ENCODE measurements at regions not wholly inside any gene's neighbourhood (a gene's known extent, or its start where the extent isn't known, plus 50 kb on each side); places are given as distances from the start of the nearest gene placed in this dataset.

DNA sequence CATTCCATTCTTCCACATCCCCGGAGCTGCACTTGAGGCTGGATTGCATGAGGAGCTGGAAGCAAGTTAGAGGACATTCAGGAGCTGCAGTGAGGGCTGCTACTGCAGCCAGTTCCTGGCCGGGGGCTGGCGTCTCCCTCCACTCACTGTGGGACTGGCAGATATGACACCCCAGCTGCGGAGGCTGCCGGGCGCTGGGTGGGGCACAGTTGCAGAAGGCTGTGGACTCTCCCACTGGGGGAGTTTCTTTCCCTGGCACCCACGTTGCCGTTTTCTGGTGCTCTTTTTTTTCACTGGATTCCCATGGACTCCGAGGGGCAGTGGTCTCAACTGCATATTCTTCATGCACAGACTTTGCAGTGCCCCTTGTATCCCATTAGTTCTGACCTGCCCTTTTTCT is 351.1 kb upstream of the AJAP1 start:
- no peak for DNase-seq

DNA sequence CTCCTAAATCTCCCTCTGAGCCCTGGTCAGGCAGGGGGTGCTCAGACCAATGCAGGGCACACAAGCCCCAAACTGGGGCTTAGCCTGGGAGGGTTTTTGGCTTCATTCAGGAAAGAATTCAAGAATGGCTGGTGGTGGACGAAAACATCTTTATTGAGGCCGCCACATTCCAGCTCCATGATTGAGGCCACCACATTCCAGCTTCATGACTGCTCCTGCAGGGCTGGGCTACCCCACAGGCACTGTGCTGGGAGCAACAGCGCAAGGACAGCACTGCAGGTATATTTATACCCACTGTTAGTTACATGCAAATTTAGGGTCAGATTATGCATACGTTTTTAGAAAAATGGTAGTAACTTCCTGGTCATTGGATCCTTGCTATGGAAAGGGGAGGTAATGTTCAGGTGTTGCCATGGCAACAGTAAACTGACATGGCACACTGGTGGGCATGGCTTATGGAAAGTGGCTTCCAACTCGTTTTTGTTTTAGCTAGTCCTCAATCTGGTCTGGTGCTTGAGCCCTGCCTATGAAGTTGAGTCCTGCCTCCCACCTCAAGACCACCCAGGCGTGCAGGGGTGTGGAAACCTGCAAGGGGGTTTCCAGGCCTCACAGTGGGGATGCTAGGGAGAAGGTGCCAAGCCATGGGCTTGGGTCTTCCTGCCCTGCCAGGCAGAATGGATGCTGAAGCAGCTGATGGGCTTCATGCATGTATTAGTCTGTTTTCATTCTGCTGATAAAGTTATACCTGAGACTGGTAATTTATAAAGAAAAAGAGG is 348.7 kb upstream of the AJAP1 start:
- no peak for DNase-seq

DNA sequence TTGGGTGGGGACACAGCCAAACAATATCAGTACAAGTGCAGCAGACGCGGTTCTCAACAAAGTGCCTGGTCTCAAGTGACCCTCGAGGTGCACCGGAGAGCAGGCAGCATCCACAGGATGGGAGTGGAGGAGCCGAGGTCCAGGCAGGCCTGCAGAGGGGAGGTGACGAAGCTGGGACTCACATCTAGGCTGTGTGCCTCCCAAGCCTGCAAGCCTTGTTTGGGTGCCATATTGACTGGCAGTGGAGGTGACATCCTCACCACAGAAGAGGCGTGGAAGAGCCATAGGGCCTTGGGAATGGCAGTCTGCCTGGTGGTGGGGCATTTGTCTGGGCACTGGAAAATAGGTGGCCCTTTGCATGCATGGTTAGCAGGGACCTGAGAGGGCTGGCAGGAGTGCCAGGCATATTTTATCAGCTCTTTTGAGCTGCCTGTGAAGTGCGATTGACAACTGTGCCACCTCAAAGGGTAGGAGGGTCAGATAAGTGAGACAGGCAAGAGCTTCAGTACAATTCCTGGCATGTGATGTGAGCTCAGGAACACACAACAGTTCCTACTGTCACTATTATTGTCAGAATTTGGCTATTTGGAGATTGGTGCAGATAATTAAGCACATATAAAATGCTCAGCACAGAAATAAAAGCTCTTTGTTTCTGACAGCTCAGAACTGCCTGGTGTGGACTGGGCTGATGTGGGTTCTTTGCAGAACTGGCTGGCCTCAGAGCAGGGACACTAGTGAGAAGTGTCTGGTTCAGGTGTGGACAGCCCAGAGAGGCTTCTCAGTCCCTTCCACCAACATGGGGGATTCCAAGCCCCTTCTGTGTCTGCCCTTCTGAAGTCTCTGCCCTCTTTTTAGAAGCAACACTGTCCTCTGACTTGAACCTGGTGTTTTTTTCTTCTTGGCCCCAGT is 347.6 kb upstream of the AJAP1 start:
- DNase-seq, result no peak

DNA sequence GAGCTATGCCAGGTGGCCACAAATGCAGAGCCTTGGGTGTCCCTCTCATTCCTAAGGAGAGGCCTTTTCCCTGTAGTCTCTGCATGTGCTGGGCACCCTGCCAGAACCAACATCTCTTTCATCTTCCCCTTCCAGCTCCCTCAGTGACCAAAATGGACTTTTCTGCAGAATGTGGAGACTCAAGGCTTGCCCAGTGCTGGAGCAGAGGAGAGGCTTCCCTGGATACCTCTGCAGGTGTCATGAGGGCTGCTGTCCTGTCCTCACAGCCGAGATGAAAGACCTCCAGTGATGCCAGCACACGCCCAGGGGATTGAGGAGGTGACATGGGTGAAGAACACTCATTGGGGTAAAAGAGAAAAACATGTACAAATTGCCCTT is 347.0 kb upstream of the AJAP1 start:
- no peak for DNase-seq

GRCh38 chr1:4307911-4308545 is 346.4 kb upstream of the AJAP1 start:
- no peak for DNase-seq

GRCh38 chr1:4308806-4309205 is 345.6 kb upstream of the AJAP1 start:
- no peak for DNase-seq

- no peak for DNase-seq
Observed at GRCh38 chr1:4309676-4310320, 344.6 kb upstream of the AJAP1 start.

DNA sequence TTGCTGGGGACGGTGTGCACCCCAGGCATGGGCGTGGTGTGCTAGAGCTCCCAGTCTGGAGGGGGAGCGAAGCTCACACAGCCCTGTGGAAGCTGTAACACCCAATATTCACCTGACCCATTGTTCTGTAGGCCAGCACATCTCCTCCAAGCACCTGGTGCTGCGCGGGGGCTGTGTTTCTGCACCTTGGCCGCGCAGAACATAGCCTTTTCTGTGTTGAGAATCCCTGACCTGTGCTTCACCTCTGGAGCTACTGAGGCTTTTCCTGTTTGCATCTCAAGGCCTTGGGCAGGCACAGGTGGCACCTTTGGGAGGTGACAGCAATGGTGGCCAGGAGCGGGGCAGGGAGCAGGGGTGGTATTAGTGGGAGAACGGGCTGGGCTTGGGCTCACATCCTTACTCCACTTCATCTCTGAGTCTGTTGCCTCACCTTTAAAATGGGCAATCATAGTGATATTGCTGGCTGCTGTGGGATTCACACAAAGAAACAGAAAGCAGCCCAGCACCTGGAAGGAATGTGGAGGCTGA is 343.9 kb upstream of the AJAP1 start:
- no peak for DNase-seq

GRCh38 chr1:4312024-4312423 is 342.4 kb upstream of the AJAP1 start:
- no peak for DNase-seq

DNA sequence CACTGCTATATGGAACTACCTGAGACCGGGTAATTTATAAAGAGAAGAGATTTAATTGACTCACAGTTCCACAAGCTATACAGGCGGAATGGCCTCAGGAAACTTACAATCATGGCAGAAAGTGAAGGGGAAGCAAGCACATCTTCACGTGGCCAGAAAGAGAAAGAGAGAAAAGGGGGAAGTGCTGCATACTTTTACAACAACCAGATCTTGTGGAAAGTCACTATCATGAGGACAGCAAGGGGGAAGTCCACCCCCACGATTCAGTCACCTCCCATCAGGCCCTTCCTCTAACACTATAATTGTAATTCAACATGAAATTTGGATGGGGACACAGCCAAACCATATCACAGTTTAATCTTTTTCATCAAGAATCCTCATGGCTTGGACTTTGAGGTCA is 339.2 kb upstream of the AJAP1 start:
- no peak for DNase-seq

DNA sequence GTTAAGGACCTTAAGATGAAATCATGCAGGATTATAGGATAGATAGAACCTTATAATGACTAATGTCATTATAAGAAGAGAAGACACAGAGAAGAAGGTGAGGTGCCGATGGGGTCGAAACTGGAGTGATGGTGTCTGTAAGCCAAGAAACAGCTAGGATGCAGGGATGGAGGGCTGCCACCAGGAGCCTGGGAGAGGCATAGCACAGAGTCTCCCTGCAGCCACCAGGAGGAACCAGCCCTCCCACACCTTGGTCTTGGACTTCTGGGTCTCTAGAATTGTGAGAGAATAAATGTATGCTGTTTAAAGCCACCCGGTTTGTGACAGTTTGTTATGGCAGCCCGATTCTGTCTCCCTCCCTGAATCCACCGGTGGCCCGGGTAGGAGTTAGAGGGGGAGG is 337.2 kb upstream of the AJAP1 start:
- no peak for DNase-seq

- no peak for DNase-seq
Observed at GRCh38 chr1:4318720-4319119, 335.7 kb upstream of the AJAP1 start.

DNA sequence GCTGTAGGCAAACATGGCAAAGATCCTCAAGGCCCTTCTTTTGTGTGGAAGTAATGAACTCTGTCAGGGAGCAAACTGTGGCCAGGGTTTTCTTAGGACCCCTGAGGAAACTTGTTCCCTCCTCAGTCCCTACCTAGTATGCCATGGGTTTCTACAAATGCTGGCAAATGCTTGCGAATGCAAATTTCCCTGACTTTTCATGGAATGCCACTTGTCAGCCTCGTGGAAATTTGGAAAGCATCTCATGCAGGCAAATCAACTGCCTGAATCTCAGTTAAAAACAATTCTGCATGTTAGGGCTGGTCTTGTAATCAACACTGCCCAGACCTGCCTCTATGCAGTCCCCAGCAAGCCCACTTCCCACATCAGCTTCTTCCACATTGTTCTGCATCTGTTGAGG is 334.9 kb upstream of the AJAP1 start:
- no peak for DNase-seq

- no peak for DNase-seq
Observed at GRCh38 chr1:4322881-4323280, 331.5 kb upstream of the AJAP1 start.

GRCh38 chr1:4323309-4323708 is 331.1 kb upstream of the AJAP1 start:
- no peak for DNase-seq

- DNase-seq, result no peak
Observed at GRCh38 chr1:4324525-4324924, 329.9 kb upstream of the AJAP1 start.

DNA sequence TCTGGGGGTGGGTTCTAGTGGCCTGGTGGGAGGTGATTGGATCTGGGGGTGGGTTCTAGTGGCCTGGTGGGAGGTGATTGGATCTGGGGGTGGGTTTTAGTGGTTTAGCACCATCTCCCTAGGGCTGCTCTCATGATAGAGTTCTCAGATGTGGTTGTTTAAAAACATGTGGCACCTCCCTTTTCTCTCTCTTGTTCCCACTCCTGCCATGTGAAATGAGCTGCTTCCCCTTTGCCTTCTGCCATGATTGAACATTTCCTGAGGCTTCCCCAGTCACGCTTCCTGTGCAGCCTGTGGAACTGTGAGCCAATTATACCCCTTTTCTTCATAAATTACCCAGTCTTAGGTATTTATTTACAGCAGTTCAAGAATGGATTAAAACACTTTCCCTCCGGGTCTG is 327.3 kb upstream of the AJAP1 start:
- DNase-seq, result no peak

GRCh38 chr1:4328402-4329071 is 325.9 kb upstream of the AJAP1 start:
- no peak for DNase-seq

GRCh38 chr1:4330805-4331766 is 323.3 kb upstream of the AJAP1 start:
- DNase-seq, result no peak

DNA sequence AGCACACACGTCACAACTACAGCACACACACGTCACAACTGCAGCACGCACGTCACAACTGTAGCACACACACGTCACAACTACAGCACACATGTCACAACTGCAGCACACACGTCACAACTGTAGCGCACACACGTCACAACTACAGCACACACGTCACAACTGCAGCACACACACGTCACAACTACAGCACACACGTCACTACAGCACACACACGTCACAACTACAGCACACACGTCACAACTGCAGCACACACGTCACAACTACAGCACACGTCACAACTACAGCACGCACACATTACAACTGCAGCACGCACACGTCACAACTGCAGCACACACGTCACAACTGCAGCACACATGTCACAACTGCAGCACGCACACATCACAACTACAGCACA is 322.6 kb upstream of the AJAP1 start:
- DNase-seq, result no peak

- no peak for DNase-seq
Observed at GRCh38 chr1:4336507-4336906, 317.9 kb upstream of the AJAP1 start.
